GM18951 (cell line): ENCODE measurements at regions not wholly inside any gene's neighbourhood (a gene's known extent, or its start where the extent isn't known, plus 50 kb on each side); places are given as distances from the start of the nearest gene placed in this dataset.

Source experiments
- POLR2A ChIP-seq: IDR thresholded peaks from 4 replicates; pipeline ENCODE4 v1.6.1; 2011; ENCODE audit warnings: mild to moderate bottlenecking; ENCODE audit not compliant: insufficient read length, insufficient read depth; ENCODE audit errors: extremely low read depth
- in situ Hi-C: fragments of 300-500 bp; cut with MboI; formaldehyde crosslinking; loops from one replicate; pipeline ENCODE4 v1.12.0; 2022; ENCODE audit warnings: low sequenced_read_pairs, mixed read lengths, inconsistent platforms; ENCODE audit not compliant: unreplicated experiment

- in situ Hi-C loops, result no loop called here
- no peak for TF ChIP-seq POLR2A
Measured at GRCh38 chr21:25062061-25062460, 545.2 kb downstream of the MRPL39 start.

- no peak for TF ChIP-seq POLR2A
- in situ Hi-C loops, result no loop called here
Measured at GRCh38 chr21:25054689-25055088, 552.6 kb downstream of the MRPL39 start.

DNA sequence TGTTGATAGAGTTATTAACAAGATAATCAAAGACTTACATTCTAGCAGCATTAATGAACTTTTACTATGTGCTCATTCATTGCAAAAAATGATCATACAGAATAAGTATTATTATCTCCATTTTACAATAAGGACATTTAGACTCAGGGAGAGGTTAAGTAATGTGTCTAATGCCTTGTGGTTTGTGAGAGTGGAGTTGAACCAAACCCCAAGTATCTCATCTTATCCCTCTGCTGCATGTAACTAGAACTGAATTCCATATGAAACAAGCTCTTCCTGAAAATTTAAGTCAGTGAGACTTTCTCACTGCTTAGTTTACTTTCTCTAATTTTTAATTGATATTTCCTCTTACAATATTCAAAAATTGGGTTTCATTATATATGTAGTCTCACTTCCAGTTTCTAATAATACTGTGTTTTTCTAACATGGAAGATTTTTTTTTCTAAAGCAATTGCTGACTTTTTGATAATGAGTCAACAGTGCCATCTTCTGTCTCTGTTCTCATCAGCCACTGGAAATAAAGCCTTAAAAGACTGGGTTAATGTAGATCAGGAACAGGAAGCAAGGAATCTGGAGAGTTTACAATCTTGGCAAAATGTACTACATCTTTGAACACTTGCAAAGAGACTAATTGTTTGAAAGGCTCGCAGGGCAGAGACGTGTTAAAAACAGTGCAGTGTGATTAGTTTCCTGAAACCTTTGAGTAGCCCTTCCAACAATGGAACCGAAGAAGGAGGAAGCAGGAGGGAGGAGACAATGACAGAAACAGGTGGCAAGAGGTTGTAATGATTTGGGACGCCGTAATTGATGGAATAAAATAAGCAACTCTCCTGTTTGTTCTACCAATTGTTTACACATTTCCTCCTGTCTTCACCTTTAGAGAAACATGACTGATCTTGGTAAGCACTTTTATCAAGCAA is 567.6 kb downstream of the MRPL39 start:
- in situ Hi-C loops, result loop anchor here (5.0 kb wide), 1 partner anchor 142 kb away; no protein-coding TSS in a partner anchor
- no peak for TF ChIP-seq POLR2A

DNA sequence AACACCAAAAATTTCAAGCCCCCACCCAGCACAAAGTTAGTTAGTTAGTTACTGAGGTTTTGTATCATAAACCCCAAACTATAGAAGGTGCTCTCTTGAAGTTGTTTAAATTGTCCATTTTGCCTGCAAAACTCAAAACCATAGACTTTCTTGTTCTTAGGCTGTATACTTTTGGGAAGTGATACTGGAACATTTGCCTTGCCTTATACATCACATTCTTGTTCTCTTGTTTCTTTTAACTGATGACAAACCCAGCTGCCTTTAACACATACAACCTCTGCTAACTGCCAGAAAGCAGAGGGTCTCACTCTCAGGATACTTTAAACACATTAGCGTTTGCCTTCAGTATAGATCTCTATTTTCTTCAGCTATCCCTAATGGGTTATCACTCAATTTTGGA is 570.5 kb downstream of the MRPL39 start:
- in situ Hi-C loops, result no loop called here
- TF ChIP-seq POLR2A, result no peak

DNA sequence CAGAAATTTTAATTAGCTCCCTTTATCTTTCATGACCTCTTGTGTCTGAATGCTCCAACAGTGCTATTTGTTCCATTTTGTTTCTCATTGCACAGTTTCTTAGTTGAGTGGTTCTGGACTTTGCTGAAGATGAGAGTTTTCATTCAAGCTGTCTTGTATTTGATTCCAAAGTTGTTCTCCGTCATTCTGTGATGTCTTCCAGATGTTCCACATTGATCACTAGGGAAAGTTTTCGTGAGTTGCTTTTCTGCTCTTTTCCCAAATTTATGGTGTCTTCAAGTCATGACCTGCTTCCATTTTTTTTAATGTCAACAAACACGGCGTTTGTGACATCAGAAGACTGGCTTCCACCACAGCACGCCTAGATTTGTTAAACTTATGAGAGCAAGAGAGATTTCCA is 575.5 kb downstream of the MRPL39 start:
- in situ Hi-C loops, result no loop called here
- TF ChIP-seq POLR2A, result no peak

- in situ Hi-C loops, result no loop called here
Measured at GRCh38 chr21:25029580-25029979, 577.7 kb downstream of the MRPL39 start.

GRCh38 chr21:25025596-25025995 is 581.7 kb downstream of the MRPL39 start:
- in situ Hi-C loops, result no loop called here
- no peak for TF ChIP-seq POLR2A

More at GRCh38 chr21:25029580-25029979, 577.7 kb downstream of the MRPL39 start:
- TF ChIP-seq POLR2A, result no peak

GRCh38 chr21:25024639-25025038 is 582.6 kb downstream of the MRPL39 start:
- no peak for TF ChIP-seq POLR2A
- in situ Hi-C loops, result no loop called here

DNA sequence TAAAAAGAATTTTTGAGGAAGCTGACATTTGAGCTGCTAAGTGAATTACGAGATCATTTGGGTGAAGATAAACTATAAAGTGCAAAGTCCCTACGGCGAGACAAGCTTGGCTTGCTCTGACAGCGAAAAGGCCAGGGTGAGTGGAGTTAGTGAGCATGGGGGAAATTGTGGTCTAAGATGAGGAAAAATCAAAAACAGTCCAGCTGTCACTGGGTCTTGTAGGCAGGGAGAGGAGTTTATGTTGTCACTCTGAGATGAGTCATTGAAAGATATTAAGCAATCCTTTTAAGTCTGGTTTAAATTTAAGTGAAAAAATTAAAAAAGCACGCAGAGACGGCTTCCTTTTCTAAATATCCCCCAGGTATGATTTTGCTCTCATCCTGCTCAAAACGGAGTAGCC is 601.9 kb downstream of the MRPL39 start:
- TF ChIP-seq POLR2A, result no peak
- in situ Hi-C loops, result no loop called here

- in situ Hi-C loops, result no loop called here
- no peak for TF ChIP-seq POLR2A
Measured at GRCh38 chr21:25002676-25003075, 604.6 kb downstream of the MRPL39 start.

GRCh38 chr21:24995216-24995615 is 612.1 kb downstream of the MRPL39 start:
- in situ Hi-C loops, result no loop called here

DNA sequence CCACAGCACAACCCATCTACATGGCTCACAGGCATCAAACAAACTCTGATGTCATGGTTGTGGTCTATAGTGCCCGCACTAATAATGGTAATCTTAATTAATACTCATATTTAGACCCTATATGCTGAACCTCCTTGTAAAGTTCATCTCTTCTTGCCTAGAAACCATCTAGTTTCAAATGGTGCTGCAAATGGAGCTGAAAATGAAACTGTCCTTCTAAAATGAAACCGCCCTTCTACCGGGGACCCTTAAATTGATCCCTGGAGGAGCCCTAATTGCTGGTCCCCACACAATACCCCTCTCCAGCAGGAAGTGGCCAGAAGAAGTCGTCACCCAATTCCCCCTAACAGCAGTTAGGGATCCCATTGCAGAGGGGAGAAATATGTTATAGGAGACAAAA is 612.6 kb downstream of the MRPL39 start:
- no peak for TF ChIP-seq POLR2A
- in situ Hi-C loops, result no loop called here

More at GRCh38 chr21:24995216-24995615, 612.1 kb downstream of the MRPL39 start:
- TF ChIP-seq POLR2A, result no peak

DNA sequence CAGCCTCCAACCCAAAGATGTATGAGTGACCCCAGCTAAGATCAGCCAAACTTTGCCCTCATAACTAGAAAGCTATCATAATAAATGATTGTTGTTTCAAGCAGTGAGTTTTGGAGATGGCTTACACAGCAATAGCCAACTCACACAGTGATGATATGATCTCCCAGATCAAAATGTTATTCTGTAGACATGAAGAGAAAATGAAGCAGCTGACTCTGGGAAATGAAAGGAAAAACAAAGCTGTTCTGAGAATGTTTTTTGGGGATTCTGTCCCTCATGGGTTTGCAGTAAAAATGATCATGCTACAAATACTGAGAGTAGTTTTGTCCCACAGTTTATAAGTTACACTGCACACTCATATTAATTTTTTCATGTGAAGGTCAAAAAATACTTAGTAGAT is 617.8 kb downstream of the MRPL39 start:
- in situ Hi-C loops, result no loop called here
- TF ChIP-seq POLR2A, result no peak

GRCh38 chr21:24988941-24989340 is 618.3 kb downstream of the MRPL39 start:
- no peak for TF ChIP-seq POLR2A

More at GRCh38 chr21:24988941-24989340, 618.3 kb downstream of the MRPL39 start:
- in situ Hi-C loops, result no loop called here
